ENCODE measurements at regions not wholly inside any gene's neighbourhood (a gene's known extent, or its start where the extent isn't known, plus 50 kb on each side); places are given as distances from the start of the nearest gene placed in this dataset.

- Mint-ChIP-seq H3K9me3 (ENCODE audit: unreplicated experiment) (no peaks in the 10 kb centered on the region), H3K4me1 (ENCODE audit: unreplicated experiment) (no peaks in the 10 kb centered on the region), H3K36me3 (ENCODE audit: unreplicated experiment) (no peaks in the 10 kb centered on the region), H3K27ac (ENCODE audit: unreplicated experiment) (no peak overlapping the region), H3K27me3 (ENCODE audit: unreplicated experiment) (no peaks in the 10 kb centered on the region), H3K4me3 (ENCODE audit: unreplicated experiment) (no peak overlapping the region)
- no peak for DNase-seq (ENCODE audit: extremely low spot score, unreplicated experiment)
- TF ChIP-seq CTCF (IDR thresholded peaks at IDR 0.05) = no peak
Observed at GRCh38 chr4:11297627-11298026, 131.1 kb downstream of the HS3ST1 start.

- H3K27ac Mint-ChIP-seq (ENCODE audit: unreplicated experiment) = no peak overlapping the region
- TF ChIP-seq CTCF (IDR thresholded peaks at IDR 0.05) = no peak
- H3K4me1 Mint-ChIP-seq (ENCODE audit: unreplicated experiment) = no peaks in the 10 kb centered on the region
- no peak for DNase-seq (ENCODE audit: extremely low spot score, unreplicated experiment)
- H3K9me3 Mint-ChIP-seq (ENCODE audit: unreplicated experiment) = no peaks in the 10 kb centered on the region
- H3K4me3 Mint-ChIP-seq (ENCODE audit: unreplicated experiment) = no peak overlapping the region
- no peaks in the 10 kb centered on the region for H3K36me3 Mint-ChIP-seq (ENCODE audit: unreplicated experiment)
- H3K27me3 Mint-ChIP-seq (ENCODE audit: unreplicated experiment) = no peaks in the 10 kb centered on the region
Observed at GRCh38 chr4:11297201-11297600, 131.5 kb downstream of the HS3ST1 start.

- H3K36me3 Mint-ChIP-seq (ENCODE audit: unreplicated experiment) = no peaks in the 10 kb centered on the region
- H3K9me3 Mint-ChIP-seq (ENCODE audit: unreplicated experiment) = peaks cover under 1% of the 10 kb centered on the region
Observed at GRCh38 chr4:11293866-11294265, 134.8 kb downstream of the HS3ST1 start.

GRCh38 chr4:11287055-11287454 is 141.6 kb downstream of the HS3ST1 start:
- Mint-ChIP-seq H3K27ac (ENCODE audit: unreplicated experiment) (no peak overlapping the region), H3K27me3 (ENCODE audit: unreplicated experiment) (no peaks in the 10 kb centered on the region), H3K36me3 (ENCODE audit: unreplicated experiment) (no peaks in the 10 kb centered on the region), H3K4me3 (ENCODE audit: unreplicated experiment) (no peak overlapping the region), H3K9me3 (ENCODE audit: unreplicated experiment) (peaks cover 20% of the 10 kb centered on the region), H3K4me1 (ENCODE audit: unreplicated experiment) (no peaks in the 10 kb centered on the region)
- no peak for DNase-seq (ENCODE audit: extremely low spot score, unreplicated experiment)
- TF ChIP-seq CTCF (IDR thresholded peaks at IDR 0.05) = no peak

More at GRCh38 chr4:11293866-11294265, 134.8 kb downstream of the HS3ST1 start:
- no peak for DNase-seq (ENCODE audit: extremely low spot score, unreplicated experiment)
- no peak overlapping the region for H3K4me3 Mint-ChIP-seq (ENCODE audit: unreplicated experiment)
- no peak overlapping the region for H3K27ac Mint-ChIP-seq (ENCODE audit: unreplicated experiment)
- H3K27me3 Mint-ChIP-seq (ENCODE audit: unreplicated experiment) = no peaks in the 10 kb centered on the region
- no peak for TF ChIP-seq CTCF (IDR thresholded peaks at IDR 0.05)
- H3K4me1 Mint-ChIP-seq (ENCODE audit: unreplicated experiment) = no peaks in the 10 kb centered on the region

- Mint-ChIP-seq H3K27ac (ENCODE audit: unreplicated experiment) (no peak overlapping the region), H3K27me3 (ENCODE audit: unreplicated experiment) (no peaks in the 10 kb centered on the region), H3K4me1 (ENCODE audit: unreplicated experiment) (no peaks in the 10 kb centered on the region), H3K4me3 (ENCODE audit: unreplicated experiment) (no peak overlapping the region), H3K9me3 (ENCODE audit: unreplicated experiment) (peaks cover 20% of the 10 kb centered on the region), H3K36me3 (ENCODE audit: unreplicated experiment) (no peaks in the 10 kb centered on the region)
- no peak for TF ChIP-seq CTCF (IDR thresholded peaks at IDR 0.05)
- no peak for DNase-seq (ENCODE audit: extremely low spot score, unreplicated experiment)
Observed at GRCh38 chr4:11286533-11286932, 142.2 kb downstream of the HS3ST1 start.
